Activated T-helper 17 cell treated with anti-CD3 and anti-CD28 coated beads, Interleukin-2, amount 50 U/mL, for 72 hours (primary cell): ENCODE measurements at regions not wholly inside any gene's neighbourhood (a gene's known extent, or its start where the extent isn't known, plus 50 kb on each side); places are given as distances from the start of the nearest gene placed in this dataset.
"Not testable (repeated sequence)": the region's sequence is repeated elsewhere in the genome, so short reads cannot be mapped to it uniquely, and the experiment has no call there.

Source experiments
- ATAC-seq: fragments of 150-1000 bp; cut with Tn5 transposase; replicated peaks from 2 replicates; pipeline ENCODE4 v1.10.0; 2021; ENCODE audit warnings: mild to moderate bottlenecking, moderate library complexity
- H3K27ac Mint-ChIP-seq: one replicate; pipeline ENCODE4 v1.8.0; 2022; ENCODE audit warnings: mixed read lengths
- H3K27me3 Mint-ChIP-seq: one replicate; pipeline ENCODE4 v1.8.0; 2022; ENCODE audit warnings: mixed read lengths
- H3K36me3 Mint-ChIP-seq: one replicate; pipeline ENCODE4 v1.8.0; 2022; ENCODE audit warnings: low read depth, mild to moderate bottlenecking, mixed read lengths
- H3K4me1 Mint-ChIP-seq: one replicate; pipeline ENCODE4 v1.8.0; 2022; ENCODE audit warnings: mixed read lengths
- H3K4me3 Mint-ChIP-seq: one replicate; pipeline ENCODE4 v1.8.0; 2022; ENCODE audit warnings: mild to moderate bottlenecking, mixed read lengths
- H3K9me3 Mint-ChIP-seq: one replicate; pipeline ENCODE4 v1.8.0; 2022; ENCODE audit warnings: mixed read lengths

GRCh38 chr10:114872519-114873087 is 51.0 kb downstream of the FHIP2A start:
- H3K4me3 Mint-ChIP-seq, result no peak overlapping the region
- no peaks in the 10 kb centered on the region for H3K36me3 Mint-ChIP-seq
- no peak for ATAC-seq
- H3K9me3 Mint-ChIP-seq, result no peaks in the 10 kb centered on the region
- H3K27me3 Mint-ChIP-seq, result peaks cover 30% of the 10 kb centered on the region
- H3K27ac Mint-ChIP-seq, result no peak overlapping the region
- peaks cover 5% of the 10 kb centered on the region for H3K4me1 Mint-ChIP-seq

- Mint-ChIP-seq H3K36me3 (no peaks in the 10 kb centered on the region), H3K27ac (peak overlapping the region; percentile 30), H3K9me3 (no peaks in the 10 kb centered on the region), H3K4me1 (peaks cover 5% of the 10 kb centered on the region), H3K27me3 (peaks cover 35% of the 10 kb centered on the region), H3K4me3 (no peak overlapping the region)
- ATAC-seq, result no peak
These were observed 53.3 kb downstream of the FHIP2A start for GRCh38 chr10:114874827-114875411.

- not testable (repeated sequence) for H3K4me3 Mint-ChIP-seq, ATAC-seq, H3K9me3 Mint-ChIP-seq, H3K4me1 Mint-ChIP-seq, H3K36me3 Mint-ChIP-seq
- Mint-ChIP-seq H3K27me3 (peaks cover 35% of the 10 kb centered on the region), H3K27ac (peak overlapping the region; percentile 30)
These were observed 54.1 kb downstream of the FHIP2A start for GRCh38 chr10:114875590-114876081.

- ATAC-seq, result no peak
These were observed 54.6 kb downstream of the FHIP2A start for GRCh38 chr10:114876169-114876568.

DNA sequence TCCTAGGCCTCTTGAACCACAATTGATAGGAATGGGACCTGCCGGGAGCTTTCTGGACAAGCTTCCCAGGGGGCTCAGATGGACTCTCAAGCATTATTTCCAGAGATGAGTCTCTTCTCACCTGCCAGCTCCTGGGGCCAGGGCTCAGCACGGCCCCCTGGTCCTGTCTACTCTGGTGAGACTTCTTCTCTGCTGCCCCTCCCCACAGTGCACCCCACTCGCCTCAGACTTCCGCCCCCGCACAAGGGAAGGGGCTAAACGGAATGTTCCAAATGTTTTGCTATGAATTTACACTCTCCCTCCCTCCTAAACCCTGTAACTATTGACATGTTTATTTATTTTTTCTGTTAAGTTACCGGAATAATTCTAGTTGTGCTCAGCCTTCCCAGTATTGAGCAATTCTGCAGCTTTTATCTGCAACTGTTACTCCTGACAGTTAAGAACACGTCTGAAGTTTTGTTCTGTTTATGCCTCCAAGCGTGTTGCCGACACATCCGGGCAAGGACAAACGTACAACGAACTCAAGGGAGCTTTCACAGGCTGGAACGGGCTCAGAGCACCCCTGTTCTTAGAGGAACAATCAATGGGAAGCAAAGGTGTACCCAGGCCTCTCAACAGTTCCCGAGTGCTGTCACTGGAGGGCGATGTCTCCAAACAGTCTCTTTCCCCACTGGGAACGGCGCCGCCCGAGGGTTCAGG is 55.2 kb downstream of the FHIP2A start:
- Mint-ChIP-seq H3K27me3 (peaks cover 35% of the 10 kb centered on the region), H3K9me3 (no peaks in the 10 kb centered on the region), H3K27ac (no peak overlapping the region), H3K36me3 (no peaks in the 10 kb centered on the region), H3K4me3 (no peak overlapping the region), H3K4me1 (peaks cover 5% of the 10 kb centered on the region)
- ATAC-seq, result peak; percentile 86

More at GRCh38 chr10:114876169-114876568, 54.6 kb downstream of the FHIP2A start:
- H3K4me3 Mint-ChIP-seq, result no peak overlapping the region
- H3K4me1 Mint-ChIP-seq, result peaks cover 5% of the 10 kb centered on the region
- H3K9me3 Mint-ChIP-seq, result no peaks in the 10 kb centered on the region
- no peaks in the 10 kb centered on the region for H3K36me3 Mint-ChIP-seq
- peak overlapping the region; percentile 30 for H3K27ac Mint-ChIP-seq
- H3K27me3 Mint-ChIP-seq, result peaks cover 35% of the 10 kb centered on the region

- H3K27ac Mint-ChIP-seq, result no peak overlapping the region
- no peak for ATAC-seq
- H3K4me1 Mint-ChIP-seq, result peaks cover 5% of the 10 kb centered on the region
- no peaks in the 10 kb centered on the region for H3K9me3 Mint-ChIP-seq
- peaks cover 35% of the 10 kb centered on the region for H3K27me3 Mint-ChIP-seq
- no peak overlapping the region for H3K4me3 Mint-ChIP-seq
- no peaks in the 10 kb centered on the region for H3K36me3 Mint-ChIP-seq
These were observed 55.7 kb downstream of the FHIP2A start for GRCh38 chr10:114877301-114877644.

DNA sequence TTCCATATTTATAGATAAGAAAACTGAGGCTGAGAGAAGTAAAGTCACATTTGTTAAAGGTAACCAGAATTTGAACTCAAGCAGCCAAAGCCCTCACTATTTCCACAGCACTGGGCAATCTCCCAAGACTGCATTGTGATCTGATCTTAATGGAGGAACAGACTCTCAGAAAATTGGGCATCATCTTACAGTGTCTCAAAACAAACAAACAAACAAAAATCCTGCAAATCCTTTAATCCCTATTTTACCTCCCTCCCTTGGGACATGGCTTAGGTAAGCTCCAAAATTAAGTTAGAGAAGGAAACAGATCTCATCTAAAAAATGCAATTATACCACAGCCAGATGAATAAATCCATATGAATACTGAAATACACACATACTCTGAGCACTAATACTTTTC is 57.5 kb downstream of the FHIP2A start:
- Mint-ChIP-seq H3K4me3 (peak overlapping the region; percentile 34), H3K27ac (no peak overlapping the region), H3K9me3 (no peaks in the 10 kb centered on the region), H3K4me1 (peaks cover 5% of the 10 kb centered on the region), H3K27me3 (peaks cover 27% of the 10 kb centered on the region), H3K36me3 (no peaks in the 10 kb centered on the region)
- ATAC-seq, result no peak

DNA sequence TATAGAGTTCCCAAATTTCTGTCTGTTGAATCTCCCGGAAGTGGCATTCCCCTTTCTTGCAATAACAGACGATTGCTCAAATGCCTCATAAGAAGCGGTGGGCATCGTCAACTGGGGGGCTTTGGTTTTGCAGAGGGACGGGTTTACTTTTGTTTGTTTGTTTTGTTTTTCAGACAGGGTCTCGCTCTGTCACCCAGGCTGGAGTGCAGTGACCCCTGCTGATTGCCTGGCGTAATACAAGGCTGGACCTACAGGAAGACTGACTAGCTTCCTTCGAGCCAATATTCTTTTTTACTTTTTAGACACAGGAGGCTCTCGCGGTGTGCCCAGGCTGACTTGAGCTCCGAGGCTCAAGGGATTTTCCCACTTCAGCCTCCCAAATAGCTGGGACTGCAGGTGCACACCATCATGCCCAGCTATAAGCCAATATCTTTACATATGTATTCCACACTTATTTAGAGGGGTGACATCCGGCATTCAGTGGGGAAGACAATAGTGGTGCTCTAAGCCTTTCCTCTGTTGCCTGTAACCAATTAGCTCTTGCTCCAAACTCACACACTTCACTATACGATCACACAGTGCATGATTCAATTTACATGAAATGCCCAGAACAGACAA is 58.1 kb downstream of the FHIP2A start:
- Mint-ChIP-seq H3K27ac (no peak overlapping the region), H3K9me3 (no peaks in the 10 kb centered on the region), H3K4me3 (peak overlapping the region; percentile 34), H3K4me1 (peaks cover 5% of the 10 kb centered on the region), H3K36me3 (no peaks in the 10 kb centered on the region), H3K27me3 (peaks cover 27% of the 10 kb centered on the region)
- ATAC-seq, result peak; percentile 64

DNA sequence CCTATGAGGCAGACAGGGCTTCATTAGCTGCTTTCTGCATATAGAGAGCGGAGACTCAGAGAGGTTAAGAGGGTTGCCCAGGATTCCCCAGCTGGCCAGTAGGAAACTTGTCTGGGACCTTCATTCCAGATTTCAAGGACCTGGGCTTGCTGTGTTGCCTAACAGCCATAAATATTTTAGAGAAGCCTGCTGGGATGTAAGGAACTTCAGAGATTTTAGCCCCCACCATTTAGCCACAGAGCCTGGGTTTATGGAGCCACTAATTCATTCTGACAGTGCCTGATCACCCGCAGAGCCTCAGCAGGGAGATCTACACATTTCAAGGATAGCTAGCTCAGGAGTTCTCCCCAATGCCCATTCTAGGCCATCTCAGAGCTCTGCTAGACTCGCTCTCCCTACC is 56.6 kb upstream of the TRUB1 start:
- no peak overlapping the region for H3K27ac Mint-ChIP-seq
- H3K27me3 Mint-ChIP-seq, result peaks cover 16% of the 10 kb centered on the region
- no peaks in the 10 kb centered on the region for H3K36me3 Mint-ChIP-seq
- no peak overlapping the region for H3K4me3 Mint-ChIP-seq
- no peak for ATAC-seq
- no peaks in the 10 kb centered on the region for H3K9me3 Mint-ChIP-seq
- no peaks in the 10 kb centered on the region for H3K4me1 Mint-ChIP-seq

- Mint-ChIP-seq H3K27me3 (peaks cover 15% of the 10 kb centered on the region), H3K27ac (no peak overlapping the region), H3K4me1 (no peaks in the 10 kb centered on the region), H3K36me3 (no peaks in the 10 kb centered on the region), H3K4me3 (no peak overlapping the region), H3K9me3 (no peaks in the 10 kb centered on the region)
- ATAC-seq, result no peak
These were observed 56.1 kb upstream of the TRUB1 start for GRCh38 chr10:114881901-114882300.

GRCh38 chr10:114885443-114885842 is 52.6 kb upstream of the TRUB1 start:
- Mint-ChIP-seq H3K36me3 (no peaks in the 10 kb centered on the region), H3K4me3 (no peak overlapping the region), H3K27me3 (peaks cover 14% of the 10 kb centered on the region), H3K9me3 (no peaks in the 10 kb centered on the region), H3K27ac (no peak overlapping the region), H3K4me1 (no peaks in the 10 kb centered on the region)
- no peak for ATAC-seq
